Tibial nerve (tissue), 4 donors: ENCODE measurements at regions not wholly inside any gene's neighbourhood (a gene's known extent, or its start where the extent isn't known, plus 50 kb on each side); places are given as distances from the start of the nearest gene placed in this dataset.

Source experiments
- EP300 ChIP-seq, 2 donors: sonication (generic); formaldehyde crosslinking; IDR thresholded peaks; one replicate each; pipeline ENCODE4 v1.6.1; 2017; ENCODE audit warnings: antibody characterized with exemption in 2 of 2, mild to moderate bottlenecking in 1 of 2
- POLR2A ChIP-seq, 2 donors: fragments of 450-650 bp; IDR thresholded peaks; one replicate each; pipeline ENCODE4 v1.6.1; 2017; ENCODE audit warnings: antibody characterized with exemption in 2 of 2, mild to moderate bottlenecking in 2 of 2, moderate library complexity in 2 of 2
- TF ChIP-seq, protein P1 (sequence below), 5 experiments: fragments of 200-600 bp in 3 of 5; fragments of 450-650 bp in 2 of 5; sonication (generic) in 3 of 5; IDR thresholded peaks; one replicate each; pipeline ENCODE4 v1.5.1; 2016 to 2019; ENCODE audit warnings: antibody characterized with exemption in 5 of 5, mild to moderate bottlenecking in 3 of 5, moderate library complexity in 2 of 5

DNA sequence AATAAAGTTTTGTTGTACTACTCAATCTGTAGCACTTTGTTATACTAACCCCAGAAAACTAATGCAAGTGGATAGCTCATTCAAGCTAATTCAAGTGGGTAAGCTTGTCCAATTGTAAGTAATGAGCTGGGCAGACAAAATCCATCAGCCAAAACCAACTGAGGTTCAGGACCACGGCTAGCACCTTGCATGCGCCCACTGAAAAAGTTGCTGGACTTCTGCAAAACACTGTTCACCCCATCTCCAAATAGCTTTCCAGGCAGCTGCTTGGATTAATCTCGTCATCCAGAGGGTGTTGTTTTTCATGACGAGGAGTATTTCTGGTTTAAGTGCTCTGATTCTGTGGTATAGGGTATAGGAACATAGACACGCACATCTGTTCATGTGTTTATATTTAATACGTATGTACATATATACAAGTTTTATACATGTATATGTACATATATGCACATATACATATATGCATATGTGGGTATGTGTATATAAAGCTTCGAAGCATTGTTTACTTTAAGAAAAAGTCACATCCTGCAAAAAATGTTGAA lies 307.5 kb downstream of the GALR1 start:
- TF ChIP-seq, protein P1, sequence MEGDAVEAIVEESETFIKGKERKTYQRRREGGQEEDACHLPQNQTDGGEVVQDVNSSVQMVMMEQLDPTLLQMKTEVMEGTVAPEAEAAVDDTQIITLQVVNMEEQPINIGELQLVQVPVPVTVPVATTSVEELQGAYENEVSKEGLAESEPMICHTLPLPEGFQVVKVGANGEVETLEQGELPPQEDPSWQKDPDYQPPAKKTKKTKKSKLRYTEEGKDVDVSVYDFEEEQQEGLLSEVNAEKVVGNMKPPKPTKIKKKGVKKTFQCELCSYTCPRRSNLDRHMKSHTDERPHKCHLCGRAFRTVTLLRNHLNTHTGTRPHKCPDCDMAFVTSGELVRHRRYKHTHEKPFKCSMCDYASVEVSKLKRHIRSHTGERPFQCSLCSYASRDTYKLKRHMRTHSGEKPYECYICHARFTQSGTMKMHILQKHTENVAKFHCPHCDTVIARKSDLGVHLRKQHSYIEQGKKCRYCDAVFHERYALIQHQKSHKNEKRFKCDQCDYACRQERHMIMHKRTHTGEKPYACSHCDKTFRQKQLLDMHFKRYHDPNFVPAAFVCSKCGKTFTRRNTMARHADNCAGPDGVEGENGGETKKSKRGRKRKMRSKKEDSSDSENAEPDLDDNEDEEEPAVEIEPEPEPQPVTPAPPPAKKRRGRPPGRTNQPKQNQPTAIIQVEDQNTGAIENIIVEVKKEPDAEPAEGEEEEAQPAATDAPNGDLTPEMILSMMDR (IDR thresholded peaks at IDR 0.05) = no peak
- TF ChIP-seq POLR2A (IDR thresholded peaks at IDR 0.05) (no peak), EP300 (IDR thresholded peaks at IDR 0.05) (no peak)
